Loucy (cell line): ENCODE measurements at regions not wholly inside any gene's neighbourhood (a gene's known extent, or its start where the extent isn't known, plus 50 kb on each side); places are given as distances from the start of the nearest gene placed in this dataset.

Experiments
- EZH2phosphoT487 ChIP-seq: fragments of 200-600 bp; IDR thresholded peaks from 2 replicates; pipeline ENCODE4 v1.6.1; 2018; ENCODE audit warnings: antibody characterized with exemption, mild to moderate bottlenecking, moderate library complexity, borderline replicate concordance
- TF ChIP-seq, protein P1 (sequence below): fragments of 200-600 bp; sonication (generic); conservative IDR thresholded peaks from 2 replicates; pipeline ENCODE4 v1.5.1; 2014; ENCODE audit warnings: mild to moderate bottlenecking, antibody characterized with exemption, low read length

GRCh38 chr2:100197631-100198153, 55.3 kb upstream of the AFF3 start:
- TF ChIP-seq, protein P1, sequence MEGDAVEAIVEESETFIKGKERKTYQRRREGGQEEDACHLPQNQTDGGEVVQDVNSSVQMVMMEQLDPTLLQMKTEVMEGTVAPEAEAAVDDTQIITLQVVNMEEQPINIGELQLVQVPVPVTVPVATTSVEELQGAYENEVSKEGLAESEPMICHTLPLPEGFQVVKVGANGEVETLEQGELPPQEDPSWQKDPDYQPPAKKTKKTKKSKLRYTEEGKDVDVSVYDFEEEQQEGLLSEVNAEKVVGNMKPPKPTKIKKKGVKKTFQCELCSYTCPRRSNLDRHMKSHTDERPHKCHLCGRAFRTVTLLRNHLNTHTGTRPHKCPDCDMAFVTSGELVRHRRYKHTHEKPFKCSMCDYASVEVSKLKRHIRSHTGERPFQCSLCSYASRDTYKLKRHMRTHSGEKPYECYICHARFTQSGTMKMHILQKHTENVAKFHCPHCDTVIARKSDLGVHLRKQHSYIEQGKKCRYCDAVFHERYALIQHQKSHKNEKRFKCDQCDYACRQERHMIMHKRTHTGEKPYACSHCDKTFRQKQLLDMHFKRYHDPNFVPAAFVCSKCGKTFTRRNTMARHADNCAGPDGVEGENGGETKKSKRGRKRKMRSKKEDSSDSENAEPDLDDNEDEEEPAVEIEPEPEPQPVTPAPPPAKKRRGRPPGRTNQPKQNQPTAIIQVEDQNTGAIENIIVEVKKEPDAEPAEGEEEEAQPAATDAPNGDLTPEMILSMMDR, result no peak
- TF ChIP-seq EZH2phosphoT487, result no peak
